ENCODE measurements at regions not wholly inside any gene's neighbourhood (a gene's known extent, or its start where the extent isn't known, plus 50 kb on each side); places are given as distances from the start of the nearest gene placed in this dataset.

- Histone ChIP-seq H3K4me1 (ENCODE audit: control insufficient read depth in 1 of 2, insufficient read depth in 2 of 2, low read length in 2 of 2) (peaks cover 0 to 2% of the 10 kb centered on the region in 2 experiments), H3K27me3 (ENCODE audit: insufficient read depth, low read length) (no peaks in the 10 kb centered on the region), H2AFZ (ENCODE audit: insufficient read depth, low read length, poor library complexity) (no peak overlapping the region), H3K9me3 (ENCODE audit: insufficient read depth, low read depth, low read length) (no peaks in the 10 kb centered on the region), H2BK5ac (ENCODE audit: low read depth, low read length, poor library complexity) (no peak overlapping the region), H3K18ac (ENCODE audit: low read length) (no peak overlapping the region), H3K23ac (ENCODE audit: low read length) (no peak overlapping the region), H4K91ac (ENCODE audit: low read depth, low read length) (no peak overlapping the region), H4K8ac (ENCODE audit: low read depth, low read length) (no peak overlapping the region), H3K27ac (ENCODE audit: low read depth, low read length) (no peak overlapping the region), H3K79me1 (ENCODE audit: low read length) (no peaks in the 10 kb centered on the region), H3K9ac (ENCODE audit: low read length) (no peak overlapping the region), H3K4me2 (ENCODE audit: low read length) (no peak overlapping the region), H3K4ac (ENCODE audit: low read depth, low read length) (no peak overlapping the region), H3K4me3 (ENCODE audit: low read depth, low read length) (no peak overlapping the region), H3K79me2 (ENCODE audit: control insufficient read depth, insufficient read depth, low read length, poor library complexity) (no peaks in the 10 kb centered on the region), H3K36me3 (ENCODE audit: control insufficient read depth in 1 of 2, insufficient read depth in 2 of 2, low read length in 2 of 2) (no peaks in the 10 kb centered on the region), H3K14ac (ENCODE audit: low read length) (no peak overlapping the region), H2AK5ac (ENCODE audit: low read length) (no peak overlapping the region), H2BK120ac (ENCODE audit: insufficient read depth, low read length, poor library complexity) (no peak overlapping the region), H2BK12ac (ENCODE audit: low read length) (no peak overlapping the region), H4K12ac (ENCODE audit: low read depth, low read length) (no peak overlapping the region)
- no peak for DNase-seq
- no CpG with 5 or more reads among the region's 3 CpGs for WGBS (ENCODE audit: extremely low coverage, insufficient coverage, insufficient read length)
These were observed 130.4 kb upstream of the CDH6 start for GRCh38 chr5:31062902-31063580.

- Histone ChIP-seq H3K4me3 (ENCODE audit: low read depth, low read length) (no peak overlapping the region), H3K23ac (ENCODE audit: low read length) (no peak overlapping the region), H3K4ac (ENCODE audit: low read depth, low read length) (no peak overlapping the region), H3K4me2 (ENCODE audit: low read length) (no peak overlapping the region), H3K27me3 (ENCODE audit: insufficient read depth, low read length) (no peaks in the 10 kb centered on the region), H4K8ac (ENCODE audit: low read depth, low read length) (no peak overlapping the region), H3K27ac (ENCODE audit: low read depth, low read length) (no peak overlapping the region), H4K91ac (ENCODE audit: low read depth, low read length) (no peak overlapping the region), H3K36me3 (ENCODE audit: control insufficient read depth in 1 of 2, insufficient read depth in 2 of 2, low read length in 2 of 2) (no peaks in the 10 kb centered on the region), H4K12ac (ENCODE audit: low read depth, low read length) (no peak overlapping the region), H3K9ac (ENCODE audit: low read length) (no peak overlapping the region), H3K18ac (ENCODE audit: low read length) (no peak overlapping the region), H2AK5ac (ENCODE audit: low read length) (no peak overlapping the region), H3K79me1 (ENCODE audit: low read length) (no peaks in the 10 kb centered on the region), H2BK120ac (ENCODE audit: insufficient read depth, low read length, poor library complexity) (no peak overlapping the region), H3K14ac (ENCODE audit: low read length) (no peak overlapping the region), H2BK5ac (ENCODE audit: low read depth, low read length, poor library complexity) (no peak overlapping the region), H3K9me3 (ENCODE audit: insufficient read depth, low read depth, low read length) (no peaks in the 10 kb centered on the region), H2BK12ac (ENCODE audit: low read length) (no peak overlapping the region), H3K4me1 (ENCODE audit: control insufficient read depth in 1 of 2, insufficient read depth in 2 of 2, low read length in 2 of 2) (no peaks in the 10 kb centered on the region), H2AFZ (ENCODE audit: insufficient read depth, low read length, poor library complexity) (no peak overlapping the region), H3K79me2 (ENCODE audit: control insufficient read depth, insufficient read depth, low read length, poor library complexity) (no peaks in the 10 kb centered on the region)
- WGBS (ENCODE audit: extremely low coverage, insufficient coverage, insufficient read length): no CpG with 5 or more reads among the region's 2 CpGs
- DNase-seq: no peak
These were observed 133.6 kb upstream of the CDH6 start for GRCh38 chr5:31059889-31060288.

GRCh38 chr5:31054453-31054852 lies 139.0 kb upstream of the CDH6 start:
- DNase-seq: no peak
- H3K36me3 ChIP-seq (ENCODE audit: control insufficient read depth in 1 of 2, insufficient read depth in 2 of 2, low read length in 2 of 2): no peaks in the 10 kb centered on the region
- no peak overlapping the region for H3K14ac ChIP-seq (ENCODE audit: low read length)
- WGBS (ENCODE audit: extremely low coverage, insufficient coverage, insufficient read length): no CpG with 5 or more reads among the region's 4 CpGs
- H2BK5ac ChIP-seq (ENCODE audit: low read depth, low read length, poor library complexity): no peak overlapping the region
- no peak overlapping the region for H2AFZ ChIP-seq (ENCODE audit: insufficient read depth, low read length, poor library complexity)
- no peak overlapping the region for H4K91ac ChIP-seq (ENCODE audit: low read depth, low read length)
- no peak overlapping the region for H2BK12ac ChIP-seq (ENCODE audit: low read length)
- H3K27me3 ChIP-seq (ENCODE audit: insufficient read depth, low read length): no peaks in the 10 kb centered on the region
- H3K9ac ChIP-seq (ENCODE audit: low read length): no peak overlapping the region
- no peaks in the 10 kb centered on the region for H3K79me2 ChIP-seq (ENCODE audit: control insufficient read depth, insufficient read depth, low read length, poor library complexity)
- no peaks in the 10 kb centered on the region for H3K9me3 ChIP-seq (ENCODE audit: insufficient read depth, low read depth, low read length)
- H2AK5ac ChIP-seq (ENCODE audit: low read length): no peak overlapping the region
- no peaks in the 10 kb centered on the region for H3K79me1 ChIP-seq (ENCODE audit: low read length)
- H4K8ac ChIP-seq (ENCODE audit: low read depth, low read length): no peak overlapping the region
- no peak overlapping the region for H3K4ac ChIP-seq (ENCODE audit: low read depth, low read length)
- no peak overlapping the region for H3K4me3 ChIP-seq (ENCODE audit: low read depth, low read length)
- H3K4me1 ChIP-seq (ENCODE audit: control insufficient read depth in 1 of 2, insufficient read depth in 2 of 2, low read length in 2 of 2): no peaks in the 10 kb centered on the region
- H3K4me2 ChIP-seq (ENCODE audit: low read length): no peak overlapping the region
- H3K27ac ChIP-seq (ENCODE audit: low read depth, low read length): no peak overlapping the region
- no peak overlapping the region for H2BK120ac ChIP-seq (ENCODE audit: insufficient read depth, low read length, poor library complexity)
- no peak overlapping the region for H4K12ac ChIP-seq (ENCODE audit: low read depth, low read length)
- H3K23ac ChIP-seq (ENCODE audit: low read length): no peak overlapping the region
- no peak overlapping the region for H3K18ac ChIP-seq (ENCODE audit: low read length)

- H2AFZ ChIP-seq (ENCODE audit: insufficient read depth, low read length, poor library complexity): no peak overlapping the region
- H4K12ac ChIP-seq (ENCODE audit: low read depth, low read length): no peak overlapping the region
- no peak overlapping the region for H2BK12ac ChIP-seq (ENCODE audit: low read length)
- no peak for DNase-seq
- no peaks in the 10 kb centered on the region for H3K27me3 ChIP-seq (ENCODE audit: insufficient read depth, low read length)
- H2AK5ac ChIP-seq (ENCODE audit: low read length): no peak overlapping the region
- H3K4me1 ChIP-seq (ENCODE audit: control insufficient read depth in 1 of 2, insufficient read depth in 2 of 2, low read length in 2 of 2): no peaks in the 10 kb centered on the region
- H3K4me2 ChIP-seq (ENCODE audit: low read length): no peak overlapping the region
- H3K4me3 ChIP-seq (ENCODE audit: low read depth, low read length): no peak overlapping the region
- no peaks in the 10 kb centered on the region for H3K9me3 ChIP-seq (ENCODE audit: insufficient read depth, low read depth, low read length)
- no peaks in the 10 kb centered on the region for H3K79me1 ChIP-seq (ENCODE audit: low read length)
- no peak overlapping the region for H3K14ac ChIP-seq (ENCODE audit: low read length)
- H4K8ac ChIP-seq (ENCODE audit: low read depth, low read length): no peak overlapping the region
- H2BK5ac ChIP-seq (ENCODE audit: low read depth, low read length, poor library complexity): no peak overlapping the region
- no peak overlapping the region for H2BK120ac ChIP-seq (ENCODE audit: insufficient read depth, low read length, poor library complexity)
- H3K79me2 ChIP-seq (ENCODE audit: control insufficient read depth, insufficient read depth, low read length, poor library complexity): no peaks in the 10 kb centered on the region
- H3K4ac ChIP-seq (ENCODE audit: low read depth, low read length): no peak overlapping the region
- H3K27ac ChIP-seq (ENCODE audit: low read depth, low read length): no peak overlapping the region
- no peaks in the 10 kb centered on the region for H3K36me3 ChIP-seq (ENCODE audit: control insufficient read depth in 1 of 2, insufficient read depth in 2 of 2, low read length in 2 of 2)
- no peak overlapping the region for H3K9ac ChIP-seq (ENCODE audit: low read length)
- no CpG with 5 or more reads among the region's 7 CpGs for WGBS (ENCODE audit: extremely low coverage, insufficient coverage, insufficient read length)
- no peak overlapping the region for H4K91ac ChIP-seq (ENCODE audit: low read depth, low read length)
- no peak overlapping the region for H3K18ac ChIP-seq (ENCODE audit: low read length)
- H3K23ac ChIP-seq (ENCODE audit: low read length): no peak overlapping the region
These were observed 140.4 kb upstream of the CDH6 start for GRCh38 chr5:31052937-31053658.
